ENCODE measurements at regions not wholly inside any gene's neighbourhood (a gene's known extent, or its start where the extent isn't known, plus 50 kb on each side); places are given as distances from the start of the nearest gene placed in this dataset.

- ChIA-PET POLR2A (ENCODE audit: partially characterized antibody) (no interaction called here), CTCF (ENCODE audit: partially characterized antibody) (interaction anchor here (1.1 kb wide), 1 partner anchor 12 kb away, joined by 3 read pairs; no protein-coding TSS in a partner anchor)
- no peak overlapping the region for H3K14ac ChIP-seq (ENCODE audit: insufficient read length)
These were observed 174.0 kb downstream of the RNF144B start for GRCh38 chr6:18561037-18561750.

More at GRCh38 chr6:18561037-18561750, 174.0 kb downstream of the RNF144B start:
- no peaks in the 10 kb centered on the region for H3K27me3 ChIP-seq (replicated peaks in 1 of 4; ENCODE audit: control insufficient read depth in 3 of 4, extremely low read depth in 1 of 4, insufficient read depth in 3 of 4, low read length in 3 of 4)
- no peak for DNase-seq (ENCODE audit: low read depth in 1 of 2, low spot score in 2 of 2)
- no peak overlapping the region for H3K23ac ChIP-seq (ENCODE audit: insufficient read length)
- no peak for FAIRE-seq
- H2BK5ac ChIP-seq (ENCODE audit: low read depth, low read length), result no peak overlapping the region
- H3K79me1 ChIP-seq (ENCODE audit: low read depth, low read length), result no peaks in the 10 kb centered on the region
- H3K18ac ChIP-seq (ENCODE audit: extremely low read depth, low read length), result no peak overlapping the region
- H4K91ac ChIP-seq (replicated peaks; ENCODE audit: insufficient read length, low read length), result no peak overlapping the region
- no peak overlapping the region for H4K5ac ChIP-seq (ENCODE audit: insufficient read length, low read depth, low read length)
- no peaks in the 10 kb centered on the region for H3K4me1 ChIP-seq (replicated peaks in 1 of 4; ENCODE audit: control insufficient read depth in 3 of 4, insufficient read depth in 4 of 4, low read length in 3 of 4)
- WGBS, 2 experiments (ENCODE audit: extremely low coverage in 1 of 2, insufficient coverage in 1 of 2, insufficient read length in 1 of 2, insufficient replicate concordance in 2 of 2, low coverage in 1 of 2, low lambda C conversion rate in 2 of 2, missing lambda C conversion rate in 1 of 2), result 88% methylated on average over 5 of the region's 5 CpGs; no CpG with 5 or more reads in 1 of the 2 experiments
- no peak overlapping the region for H2BK20ac ChIP-seq (ENCODE audit: low read length)
- H3K9me3 ChIP-seq (ENCODE audit: insufficient read depth in 2 of 2, low read depth in 1 of 2, low read length in 1 of 2), result no peaks in the 10 kb centered on the region
- no peak for TF ChIP-seq SIX5 (IDR thresholded peaks at IDR 0.05; ENCODE audit: low read depth, low read length)
- no peak overlapping the region for H3K4ac ChIP-seq (replicated peaks; ENCODE audit: insufficient read length, low read depth, low read length)
- no peak overlapping the region for H2BK12ac ChIP-seq (ENCODE audit: low read depth, low read length)
- H3K4me2 ChIP-seq (ENCODE audit: insufficient read depth in 1 of 2, low read depth in 2 of 2, low read length in 2 of 2), result no peak overlapping the region
- peaks cover 2% of the 10 kb centered on the region; the same call in 1 of the 2 replicates for H3K23me2 ChIP-seq (ENCODE audit: low read depth, low read length)
- no peak overlapping the region for H3K4me3 ChIP-seq (ENCODE audit: extremely low read depth in 1 of 4, insufficient read depth in 2 of 4, low read depth in 3 of 4, low read length in 4 of 4)
- no peak overlapping the region for H2BK15ac ChIP-seq (ENCODE audit: low read length)
- no peak overlapping the region for H3K9ac ChIP-seq (replicated peaks in 1 of 4; ENCODE audit: extremely low read depth in 1 of 4, low read depth in 3 of 4, low read length in 3 of 4)
- no peaks in the 10 kb centered on the region for H3K79me2 ChIP-seq (ENCODE audit: control insufficient read depth in 1 of 2, insufficient read depth in 2 of 2, low read length in 2 of 2)
- H2BK120ac ChIP-seq (replicated peaks; ENCODE audit: low read depth, low read length), result no peak overlapping the region
- no peaks in the 10 kb centered on the region for H3K36me3 ChIP-seq (ENCODE audit: control insufficient read depth in 2 of 4, insufficient read depth in 4 of 4, low read length in 3 of 4)
- H3K56ac ChIP-seq (replicated peaks; ENCODE audit: insufficient read length, low read depth, low read length), result no peak overlapping the region
- H4K8ac ChIP-seq (ENCODE audit: extremely low read depth, insufficient read depth, low read length), result no peak overlapping the region
- H3K27ac ChIP-seq (ENCODE audit: low read depth, low read length), result no peak overlapping the region
- H2AFZ ChIP-seq (ENCODE audit: low read length), result no peak overlapping the region
- no peak overlapping the region for H2AK5ac ChIP-seq (ENCODE audit: low read depth, low read length)
- no peaks in the 10 kb centered on the region for H4K20me1 ChIP-seq (replicated peaks in 1 of 2; ENCODE audit: control insufficient read depth in 1 of 2, insufficient read depth in 2 of 2, low read length in 2 of 2)

Data from H1 (cell line).